HepG2 (cell line): ENCODE measurements at regions not wholly inside any gene's neighbourhood (a gene's known extent, or its start where the extent isn't known, plus 50 kb on each side); places are given as distances from the start of the nearest gene placed in this dataset.

ENCODE experiments used
- BRCA1 ChIP-seq: sonication (generic); formaldehyde crosslinking; IDR thresholded peaks from 2 replicates; pipeline ENCODE4 v1.4.0; 2020; ENCODE audit warnings: missing genetic modification reagents
- DRAP1 ChIP-seq: IDR thresholded peaks from 2 replicates; pipeline ENCODE4 v1.6.1; 2016; ENCODE audit warnings: missing genetic modification reagents, missing compliant biosample characterization
- GABPA ChIP-seq, 2 experiments: IDR thresholded peaks; 2 replicates each; pipeline ENCODE4 v1.6.1; 2011 to 2016; ENCODE audit warnings: low read depth in 2 of 2, low read length in 1 of 2, missing biosample characterization in 1 of 2, missing genetic modification characterization in 1 of 2
- GABPB1 ChIP-seq: IDR thresholded peaks from 2 replicates; pipeline ENCODE4 v1.6.1; 2016; ENCODE audit warnings: mild to moderate bottlenecking, missing genetic modification reagents, moderate library complexity, missing compliant biosample characterization
- JUN ChIP-seq: sonication (generic); formaldehyde crosslinking; IDR thresholded peaks from 2 replicates; pipeline ENCODE4 v1.4.0; 2020; ENCODE audit warnings: mild to moderate bottlenecking, missing genetic modification reagents
- MYC ChIP-seq: sonication (generic); formaldehyde crosslinking; IDR thresholded peaks from 2 replicates; pipeline ENCODE4 v1.9.0; 2021; ENCODE audit warnings: missing genetic modification reagents, borderline replicate concordance
- ZBTB46 ChIP-seq: sonication (generic); formaldehyde crosslinking; IDR thresholded peaks from 2 replicates; pipeline ENCODE4 v1.4.0; 2020; ENCODE audit warnings: mild to moderate bottlenecking, missing genetic modification reagents, borderline replicate concordance
- ZFYVE20 ChIP-seq: sonication (generic); formaldehyde crosslinking; IDR thresholded peaks from 2 replicates; pipeline ENCODE4 v1.8.0; 2023; ENCODE audit warnings: low read depth, mild to moderate bottlenecking, moderate library complexity, missing genetic modification reagents, borderline replicate concordance
- ZNF660 ChIP-seq: sonication (generic); formaldehyde crosslinking; IDR thresholded peaks from 2 replicates; pipeline ENCODE4 v1.5.1; 2020; ENCODE audit warnings: mild to moderate bottlenecking, low read depth, missing genetic modification reagents, borderline replicate concordance
- TF ChIP-seq, protein P1 (sequence below): sonication (generic); formaldehyde crosslinking; IDR thresholded peaks from 2 replicates; pipeline ENCODE4 v1.5.0; 2020; ENCODE audit warnings: mild to moderate bottlenecking, missing genetic modification reagents, moderate library complexity
- TF ChIP-seq, protein P2 (sequence below): sonication (generic); formaldehyde crosslinking; IDR thresholded peaks from 2 replicates; pipeline ENCODE4 v1.5.0; 2020; ENCODE audit warnings: missing genetic modification reagents

- TF ChIP-seq BRCA1 (CRISPR knock-in tag) (no peak), ZFYVE20 (CRISPR knock-in tag) (no peak), GABPA (IDR thresholded peaks at IDR 0.05; ENCODE audit: low read depth, low read length) (no peak), GABPA (CRISPR knock-in tag; IDR thresholded peaks at IDR 0.05; ENCODE audit: low read depth) (no peak), MYC (CRISPR knock-in tag) (no peak), ZBTB46 (CRISPR knock-in tag) (no peak), ZNF660 (CRISPR knock-in tag) (no peak), GABPB1 (CRISPR knock-in tag) (no peak), JUN (CRISPR knock-in tag) (no peak), DRAP1 (CRISPR knock-in tag) (no peak)
- TF ChIP-seq, protein P1, sequence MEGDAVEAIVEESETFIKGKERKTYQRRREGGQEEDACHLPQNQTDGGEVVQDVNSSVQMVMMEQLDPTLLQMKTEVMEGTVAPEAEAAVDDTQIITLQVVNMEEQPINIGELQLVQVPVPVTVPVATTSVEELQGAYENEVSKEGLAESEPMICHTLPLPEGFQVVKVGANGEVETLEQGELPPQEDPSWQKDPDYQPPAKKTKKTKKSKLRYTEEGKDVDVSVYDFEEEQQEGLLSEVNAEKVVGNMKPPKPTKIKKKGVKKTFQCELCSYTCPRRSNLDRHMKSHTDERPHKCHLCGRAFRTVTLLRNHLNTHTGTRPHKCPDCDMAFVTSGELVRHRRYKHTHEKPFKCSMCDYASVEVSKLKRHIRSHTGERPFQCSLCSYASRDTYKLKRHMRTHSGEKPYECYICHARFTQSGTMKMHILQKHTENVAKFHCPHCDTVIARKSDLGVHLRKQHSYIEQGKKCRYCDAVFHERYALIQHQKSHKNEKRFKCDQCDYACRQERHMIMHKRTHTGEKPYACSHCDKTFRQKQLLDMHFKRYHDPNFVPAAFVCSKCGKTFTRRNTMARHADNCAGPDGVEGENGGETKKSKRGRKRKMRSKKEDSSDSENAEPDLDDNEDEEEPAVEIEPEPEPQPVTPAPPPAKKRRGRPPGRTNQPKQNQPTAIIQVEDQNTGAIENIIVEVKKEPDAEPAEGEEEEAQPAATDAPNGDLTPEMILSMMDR (CRISPR knock-in tag): no peak
- TF ChIP-seq, protein P2, sequence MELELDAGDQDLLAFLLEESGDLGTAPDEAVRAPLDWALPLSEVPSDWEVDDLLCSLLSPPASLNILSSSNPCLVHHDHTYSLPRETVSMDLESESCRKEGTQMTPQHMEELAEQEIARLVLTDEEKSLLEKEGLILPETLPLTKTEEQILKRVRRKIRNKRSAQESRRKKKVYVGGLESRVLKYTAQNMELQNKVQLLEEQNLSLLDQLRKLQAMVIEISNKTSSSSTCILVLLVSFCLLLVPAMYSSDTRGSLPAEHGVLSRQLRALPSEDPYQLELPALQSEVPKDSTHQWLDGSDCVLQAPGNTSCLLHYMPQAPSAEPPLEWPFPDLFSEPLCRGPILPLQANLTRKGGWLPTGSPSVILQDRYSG (CRISPR knock-in tag): no peak
Measured at GRCh38 chr5:170446365-170446764, 57.2 kb upstream of the KCNMB1 start.
